BJ (cell line): ENCODE measurements at regions not wholly inside any gene's neighbourhood (a gene's known extent, or its start where the extent isn't known, plus 50 kb on each side); places are given as distances from the start of the nearest gene placed in this dataset.
"Not testable (repeated sequence)": the region's sequence is repeated elsewhere in the genome, so short reads cannot be mapped to it uniquely, and the experiment has no call there.

Experiments
- CTCF ChIA-PET: fragments of 350-600 bp; formaldehyde crosslinking; extraction: SDS; loops from one replicate; lab custom pipeline; 2021; ENCODE audit warnings: antibody characterized with exemption, inconsistent platforms; lab: Yijun Ruan, JAX
- POLR2A ChIA-PET: fragments of 300-600 bp; sonication (Branson Sonifier 250); formaldehyde crosslinking; extraction: SDS; loops from one replicate; lab custom pipeline; 2021; ENCODE audit warnings: antibody characterized with exemption; lab: Charles Lee
- DNase-seq: peaks from one replicate; pipeline ENCODE4 v3.0.0-alpha.2; 2011; ENCODE audit warnings: low read depth
- H3K27me3 ChIP-seq: 2 replicates; pipeline ENCODE4 v1.6.0; 2011; ENCODE audit warnings: low read length; ENCODE audit not compliant: control insufficient read depth, insufficient read depth
- H3K36me3 ChIP-seq: 2 replicates; pipeline ENCODE4 v1.5.1; 2011; ENCODE audit warnings: low read length; ENCODE audit not compliant: control insufficient read depth, insufficient read depth
- H3K4me3 ChIP-seq: 2 replicates; pipeline ENCODE4 v1.5.1; 2011; ENCODE audit warnings: low read depth, mild to moderate bottlenecking, control low read depth, low read length
- CTCF ChIP-seq: IDR thresholded peaks from 2 replicates; pipeline ENCODE4 v1.5.1; 2011; ENCODE audit warnings: low read depth, mild to moderate bottlenecking, control low read depth, inconsistent platforms, low read length, moderate library complexity; ENCODE audit not compliant: insufficient read depth

GRCh38 chr21:9747870-9748269 lies 773.5 kb upstream of the TPTE start:
- H3K4me3 ChIP-seq, DNase-seq, POLR2A ChIA-PET, H3K36me3 ChIP-seq, CTCF ChIA-PET, H3K27me3 ChIP-seq: not testable (repeated sequence)

- CTCF ChIA-PET, DNase-seq, POLR2A ChIA-PET, H3K27me3 ChIP-seq, H3K4me3 ChIP-seq, H3K36me3 ChIP-seq: not testable (repeated sequence)
Observed at GRCh38 chr21:9748451-9748850, 772.9 kb upstream of the TPTE start.

- CTCF ChIA-PET, POLR2A ChIA-PET, H3K27me3 ChIP-seq, H3K36me3 ChIP-seq, DNase-seq, H3K4me3 ChIP-seq: not testable (repeated sequence)
Observed at GRCh38 chr21:9749741-9750230, 771.6 kb upstream of the TPTE start.

GRCh38 chr21:9750341-9751086 lies 770.9 kb upstream of the TPTE start:
- ChIA-PET POLR2A (no interaction called here), CTCF (no interaction called here)
- no peak for DNase-seq
- Histone ChIP-seq H3K36me3 (no peaks in the 10 kb centered on the region), H3K27me3 (no peaks in the 10 kb centered on the region), H3K4me3 (no peak overlapping the region)
- TF ChIP-seq CTCF = no peak

GRCh38 chr21:9751087-9751585 lies 770.2 kb upstream of the TPTE start:
- POLR2A ChIA-PET, H3K27me3 ChIP-seq, CTCF ChIA-PET, H3K36me3 ChIP-seq, DNase-seq, H3K4me3 ChIP-seq: not testable (repeated sequence)

- CTCF ChIA-PET, DNase-seq, POLR2A ChIA-PET, H3K4me3 ChIP-seq, H3K27me3 ChIP-seq, H3K36me3 ChIP-seq: not testable (repeated sequence)
Observed at GRCh38 chr21:9752028-9752427, 769.4 kb upstream of the TPTE start.

- H3K4me3 ChIP-seq, DNase-seq, H3K27me3 ChIP-seq, H3K36me3 ChIP-seq, POLR2A ChIA-PET, CTCF ChIA-PET: not testable (repeated sequence)
Observed at GRCh38 chr21:9753441-9753840, 767.9 kb upstream of the TPTE start.

- no peak for TF ChIP-seq CTCF
- no peak overlapping the region for H3K4me3 ChIP-seq
- H3K36me3 ChIP-seq = no peaks in the 10 kb centered on the region
- ChIA-PET CTCF (no interaction called here), POLR2A (no interaction called here)
- DNase-seq = no peak
- H3K27me3 ChIP-seq = no peaks in the 10 kb centered on the region
Observed at GRCh38 chr21:9753943-9754342, 767.4 kb upstream of the TPTE start.

- DNase-seq, H3K27me3 ChIP-seq, POLR2A ChIA-PET, H3K4me3 ChIP-seq, CTCF ChIA-PET, H3K36me3 ChIP-seq: not testable (repeated sequence)
Observed at GRCh38 chr21:9754434-9754833, 766.9 kb upstream of the TPTE start.
